ENCODE measurements at regions not wholly inside any gene's neighbourhood (a gene's known extent, or its start where the extent isn't known, plus 50 kb on each side); places are given as distances from the start of the nearest gene placed in this dataset.

- TF ChIP-seq CTCF (IDR thresholded peaks at IDR 0.05) (no peak), POLR2A (IDR thresholded peaks at IDR 0.05) (no peak), POLR2AphosphoS5 (IDR thresholded peaks at IDR 0.05) (no peak)
Measured at GRCh38 chr11:15816260-15816871, 540.0 kb downstream of the SOX6 start.

Data from breast epithelium (tissue), 3 donors.